H54 (cell line): ENCODE measurements at regions not wholly inside any gene's neighbourhood (a gene's known extent, or its start where the extent isn't known, plus 50 kb on each side); places are given as distances from the start of the nearest gene placed in this dataset.

Source experiments
- DNase-seq: peaks from one replicate; pipeline ENCODE4 v3.0.0; 2011; ENCODE audit warnings: low spot score, mixed read lengths; ENCODE audit not compliant: insufficient read length
- FAIRE-seq: peaks from 3 replicates; lab custom pipeline; 2011; peaks lifted over from hg19 to GRCh38; lab: Jason Lieb, UNC
- POLR2A ChIP-seq: IDR thresholded peaks from 2 replicates; pipeline ENCODE4 v1.6.1; 2011; ENCODE audit warnings: low read depth, mild to moderate bottlenecking, low read length

DNA sequence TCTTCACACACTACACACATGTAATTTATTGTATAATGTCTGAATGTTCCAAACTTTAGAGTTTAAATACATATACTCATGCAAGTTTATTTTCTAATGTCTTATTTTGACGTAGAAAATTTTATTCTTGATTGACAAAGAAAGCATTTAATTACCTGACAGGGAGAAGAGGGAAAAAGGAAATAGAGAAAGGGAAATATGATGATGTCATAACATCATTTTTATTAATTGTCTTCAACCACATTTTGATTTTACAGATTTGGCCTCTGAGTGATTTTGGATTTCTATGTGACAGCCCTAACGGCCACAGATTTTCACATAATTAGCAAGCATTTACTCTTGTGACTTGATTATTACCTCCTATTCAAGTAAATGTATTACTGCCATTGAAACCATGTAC lies 106.1 kb upstream of the FSTL4 start:
- no peak for DNase-seq
- no peak for TF ChIP-seq POLR2A
- FAIRE-seq = no peak

DNA sequence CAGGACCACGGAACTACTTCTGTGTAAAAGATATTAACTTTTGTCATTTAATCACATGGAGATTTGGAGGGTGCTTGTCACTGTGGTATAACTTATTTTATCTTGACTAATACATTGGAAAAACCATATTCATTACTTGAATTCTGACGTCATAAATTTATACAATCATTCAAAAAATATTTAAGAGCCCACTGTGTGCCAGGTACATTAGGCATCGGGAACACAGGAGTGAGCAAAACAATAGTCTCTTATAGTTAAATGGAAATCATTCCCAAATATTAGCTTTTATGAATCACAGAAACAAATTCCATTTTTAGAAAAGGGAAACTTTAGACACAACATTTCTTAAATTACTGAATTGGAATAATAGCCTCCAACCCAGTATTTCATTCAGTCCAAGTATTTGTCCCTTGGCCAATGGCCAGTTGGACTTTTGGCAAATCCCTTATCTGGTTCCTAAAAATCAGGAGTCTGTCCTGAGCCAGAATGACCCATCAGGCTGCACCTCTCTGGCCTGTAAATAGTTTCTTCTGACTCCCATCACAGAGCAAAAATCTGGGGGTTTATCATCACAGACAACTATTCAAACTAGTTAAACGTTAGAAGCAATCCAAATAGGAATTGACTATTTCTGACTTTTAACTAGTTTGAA lies 104.3 kb upstream of the FSTL4 start:
- FAIRE-seq (no peak), DNase-seq (no peak)
- no peak for TF ChIP-seq POLR2A

DNA sequence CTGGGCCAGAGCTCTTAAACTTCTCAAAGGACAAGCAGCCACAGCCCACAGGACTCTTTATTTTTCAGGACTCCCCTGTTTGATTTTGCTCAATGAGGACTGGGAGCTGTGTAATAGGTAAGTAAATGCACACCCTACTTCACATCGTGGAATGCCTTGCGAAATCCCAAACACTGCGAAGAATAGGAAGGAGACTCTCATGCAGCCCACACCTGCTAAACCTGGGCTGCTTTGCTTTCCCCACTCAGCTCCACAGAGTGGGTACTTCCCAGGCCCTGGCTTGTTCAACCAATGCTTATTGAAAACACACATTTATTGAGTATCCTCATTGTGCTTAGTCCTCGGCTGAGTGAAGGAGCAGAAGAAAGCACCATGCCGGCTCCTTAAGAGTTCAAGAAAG lies 103.3 kb upstream of the FSTL4 start:
- no peak for TF ChIP-seq POLR2A
- DNase-seq (no peak), FAIRE-seq (no peak)

GRCh38 chr5:133715216-133715615 lies 102.9 kb upstream of the FSTL4 start:
- FAIRE-seq (no peak), DNase-seq (no peak)
- no peak for TF ChIP-seq POLR2A

DNA sequence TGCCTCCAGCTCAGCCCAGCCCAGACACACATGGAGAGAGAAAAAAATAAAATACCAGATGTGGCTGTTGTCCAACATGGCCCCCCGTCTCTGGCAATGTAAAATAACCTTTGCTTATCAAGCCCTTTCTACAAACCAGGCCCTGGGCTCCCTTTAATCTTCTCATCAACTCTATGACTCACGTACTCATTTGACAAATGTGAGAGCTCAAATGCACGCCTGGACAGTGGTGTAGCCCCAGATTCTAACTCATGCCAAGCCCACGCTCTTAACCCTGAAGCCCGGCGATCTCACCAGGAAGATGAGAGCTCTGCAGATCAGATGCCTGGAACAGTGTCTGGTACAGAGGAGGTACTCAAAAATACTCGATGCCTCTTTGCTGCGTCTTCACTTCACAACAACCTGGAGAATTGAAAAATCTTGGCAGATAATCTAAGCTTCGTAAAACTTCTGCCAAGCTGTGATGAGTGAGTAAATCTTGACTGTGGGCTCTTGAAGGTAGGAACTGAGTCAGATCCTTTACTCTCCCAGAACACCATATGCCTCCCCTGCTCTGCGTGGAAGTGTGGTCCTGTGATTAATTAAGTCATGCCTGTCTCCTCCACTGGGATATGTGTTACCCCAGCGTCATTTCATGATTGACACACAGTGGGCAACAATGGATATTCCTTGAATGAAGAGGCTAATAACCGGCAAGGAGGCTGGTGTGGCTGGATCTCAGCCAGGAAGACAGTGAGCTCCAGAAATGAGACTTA lies 102.0 kb upstream of the FSTL4 start:
- DNase-seq (no peak), FAIRE-seq (no peak)
- TF ChIP-seq POLR2A = no peak

DNA sequence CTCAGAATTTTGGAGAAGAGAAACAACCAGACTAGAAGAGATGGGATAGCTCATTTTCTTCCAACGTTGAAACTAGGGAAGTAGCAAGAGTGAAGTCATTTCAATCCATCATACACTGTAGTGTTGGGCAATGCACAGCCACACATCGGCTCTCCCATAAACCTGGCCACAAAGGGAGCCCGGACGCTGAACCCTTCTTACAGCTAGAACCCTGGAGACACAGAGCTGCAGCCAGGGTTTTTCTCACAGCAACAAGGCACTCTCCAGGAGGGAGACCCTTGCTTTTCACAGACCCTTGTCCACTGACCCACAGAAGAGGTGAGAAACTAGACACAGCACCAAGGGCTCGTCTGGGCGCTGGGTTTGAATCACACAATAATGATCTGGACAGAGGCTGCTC lies 101.4 kb upstream of the FSTL4 start:
- DNase-seq = no peak
- FAIRE-seq = no peak
- no peak for TF ChIP-seq POLR2A

GRCh38 chr5:133713209-133713608 lies 100.9 kb upstream of the FSTL4 start:
- no peak for TF ChIP-seq POLR2A
- FAIRE-seq (no peak), DNase-seq (no peak)

DNA sequence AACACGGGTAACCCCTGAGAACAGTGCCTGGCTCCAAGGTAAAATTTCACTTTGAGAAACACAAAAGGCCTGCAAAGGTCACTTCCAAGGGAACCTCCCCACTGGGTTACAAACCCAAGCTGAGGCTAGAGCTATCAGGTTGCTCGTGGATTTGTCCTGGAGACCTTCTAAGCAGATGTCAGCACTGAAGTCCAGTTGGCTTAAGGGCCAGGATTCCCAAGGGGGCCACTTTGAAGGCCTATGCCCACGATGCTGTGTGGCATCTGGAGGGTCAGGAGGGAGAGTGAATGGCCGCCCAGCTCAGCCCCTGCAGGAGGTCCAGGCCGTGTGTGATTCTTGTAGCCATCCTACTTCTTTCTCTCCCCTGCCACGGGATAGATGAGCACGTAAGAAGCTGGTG lies 100.2 kb upstream of the FSTL4 start:
- no peak for DNase-seq
- FAIRE-seq = no peak
- no peak for TF ChIP-seq POLR2A

DNA sequence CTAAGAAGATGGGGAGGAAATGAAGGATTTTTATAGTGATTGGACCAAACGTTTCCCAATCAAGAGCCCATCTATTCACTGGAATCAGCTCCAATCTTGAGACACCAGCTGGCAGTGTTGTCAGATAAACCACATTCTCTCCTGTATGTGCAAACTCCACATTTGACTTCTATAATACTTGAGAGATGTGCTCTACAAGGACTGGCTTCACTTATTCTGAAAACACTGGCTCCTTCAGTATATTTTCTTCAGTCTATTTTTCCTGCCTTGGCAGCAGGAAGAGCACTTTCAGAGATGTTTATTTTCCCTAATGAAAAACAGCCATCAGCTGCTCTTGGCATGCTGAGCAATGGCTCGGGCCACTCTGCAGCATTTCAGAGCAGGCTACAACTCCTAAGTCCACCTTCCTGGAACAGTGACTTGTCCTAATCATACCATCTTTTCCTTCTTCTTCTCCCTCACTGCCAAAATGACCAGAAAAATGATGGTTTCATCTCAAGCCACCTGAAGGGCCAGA lies 96.9 kb upstream of the FSTL4 start:
- DNase-seq = no peak
- FAIRE-seq = no peak
- TF ChIP-seq POLR2A = no peak

- FAIRE-seq = no peak
- TF ChIP-seq POLR2A = no peak
- DNase-seq = no peak
These were observed 96.0 kb upstream of the FSTL4 start for GRCh38 chr5:133708331-133708850.

- TF ChIP-seq POLR2A = no peak
- DNase-seq = no peak
- FAIRE-seq = no peak
These were observed 95.3 kb upstream of the FSTL4 start for GRCh38 chr5:133707629-133708028.

DNA sequence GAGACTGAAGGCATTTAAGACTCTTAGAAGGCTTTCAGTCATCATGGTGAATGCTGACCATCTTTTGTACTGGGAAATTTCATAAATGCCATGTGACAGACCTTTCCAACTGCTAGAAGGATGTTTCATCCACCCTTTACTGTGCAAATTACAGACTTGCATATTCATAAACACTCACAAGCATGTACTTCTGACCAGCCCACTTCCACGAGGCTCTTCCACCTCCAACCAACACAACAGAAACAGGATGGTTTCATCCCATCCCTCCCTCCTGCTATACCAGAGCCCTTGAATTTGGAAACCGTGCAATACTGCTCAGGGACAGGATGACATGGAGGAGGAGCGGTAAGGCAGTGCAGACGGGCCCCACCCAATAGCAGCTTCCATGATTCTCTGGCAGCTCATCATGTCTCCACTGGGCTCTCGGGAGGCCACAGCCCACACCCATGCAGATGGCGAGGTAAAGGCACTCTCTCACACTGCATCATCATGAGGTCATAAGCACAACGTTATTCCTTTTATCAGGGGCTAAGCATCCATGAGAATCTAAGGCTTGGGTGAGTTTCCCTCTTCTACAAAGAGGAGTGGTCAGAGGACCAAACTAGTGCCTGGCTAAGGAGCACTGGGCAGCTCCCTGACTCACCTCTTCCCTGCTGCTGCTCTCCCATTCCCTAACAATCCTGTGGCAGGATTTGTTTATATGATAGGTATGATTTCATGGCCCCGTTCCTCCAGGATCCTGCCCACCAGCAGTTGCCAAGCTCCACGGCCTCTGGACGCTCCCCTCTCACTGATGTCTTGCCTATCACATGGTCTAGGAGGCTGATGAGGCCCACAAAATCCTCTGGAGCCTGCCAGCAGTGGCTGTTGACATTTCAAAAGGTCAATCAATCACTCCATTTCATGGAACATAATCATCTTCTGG lies 94.4 kb upstream of the FSTL4 start:
- FAIRE-seq = no peak

DNA sequence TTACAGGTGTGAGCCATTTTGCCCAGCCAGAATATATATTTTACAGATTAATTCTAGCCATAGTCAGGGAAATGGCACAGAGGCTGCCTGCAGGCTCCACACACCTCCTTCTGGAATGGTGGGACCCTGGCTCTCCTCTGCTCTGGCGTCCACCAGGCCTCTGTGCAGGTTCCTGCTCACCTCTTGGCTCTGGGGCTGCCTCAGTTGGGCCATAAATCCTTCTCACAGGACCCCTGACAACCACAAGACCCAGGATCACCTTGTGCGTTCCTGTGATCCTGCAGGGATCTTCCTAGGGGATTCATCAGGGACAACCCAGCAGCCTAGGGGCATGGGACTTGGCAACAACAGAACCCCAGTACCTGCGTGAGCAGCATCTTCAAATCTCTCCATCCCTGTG lies 93.0 kb upstream of the FSTL4 start:
- no peak for DNase-seq
- TF ChIP-seq POLR2A = no peak
- no peak for FAIRE-seq

More for the DNA sequence above, 94.4 kb upstream of the FSTL4 start:
- TF ChIP-seq POLR2A = no peak
- DNase-seq = no peak
